GM12865 (cell line): ENCODE measurements at regions not wholly inside any gene's neighbourhood (a gene's known extent, or its start where the extent isn't known, plus 50 kb on each side); places are given as distances from the start of the nearest gene placed in this dataset.
A peak's percentile ranks its signal among the peaks of the same experiment; 100 is the strongest.
"Not testable (repeated sequence)": the region's sequence is repeated elsewhere in the genome, so short reads cannot be mapped to it uniquely, and the experiment has no call there.

Source experiments
- DNase-seq: peaks from one replicate; pipeline ENCODE4 v3.0.0; 2010; ENCODE audit warnings: low read depth
- H3K4me3 ChIP-seq: 2 replicates; pipeline ENCODE4 v1.5.1; 2011; ENCODE audit warnings: mild to moderate bottlenecking, low read depth, low read length, control low read depth
- TF ChIP-seq, protein P1 (sequence below): IDR thresholded peaks from 2 replicates; pipeline ENCODE4 v1.5.1; 2011; ENCODE audit warnings: low read length, control low read depth, low read depth, inconsistent platforms; ENCODE audit not compliant: insufficient read depth; ENCODE audit errors: missing control alignments

DNA sequence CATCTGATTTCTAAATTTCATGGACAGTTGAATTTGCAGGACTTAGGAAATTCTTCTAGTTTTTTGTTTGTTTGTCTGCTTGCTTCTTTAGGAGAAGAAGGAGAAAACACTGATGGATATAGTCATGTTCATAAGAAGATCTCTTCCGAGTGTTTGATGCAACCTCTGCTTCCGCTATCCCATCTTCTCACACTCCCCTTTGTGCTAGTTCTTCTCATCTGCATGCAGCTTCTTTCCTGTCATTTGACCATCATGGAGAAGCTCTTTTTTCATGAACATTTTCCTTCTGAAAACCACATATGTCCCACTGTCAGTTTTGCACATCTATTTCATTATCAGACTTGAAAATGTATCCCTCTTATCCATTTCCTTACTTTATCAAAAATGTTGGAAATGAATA is 346.9 kb upstream of the PRKCQ start:
- peak; percentile 16 for DNase-seq
- TF ChIP-seq, protein P1, sequence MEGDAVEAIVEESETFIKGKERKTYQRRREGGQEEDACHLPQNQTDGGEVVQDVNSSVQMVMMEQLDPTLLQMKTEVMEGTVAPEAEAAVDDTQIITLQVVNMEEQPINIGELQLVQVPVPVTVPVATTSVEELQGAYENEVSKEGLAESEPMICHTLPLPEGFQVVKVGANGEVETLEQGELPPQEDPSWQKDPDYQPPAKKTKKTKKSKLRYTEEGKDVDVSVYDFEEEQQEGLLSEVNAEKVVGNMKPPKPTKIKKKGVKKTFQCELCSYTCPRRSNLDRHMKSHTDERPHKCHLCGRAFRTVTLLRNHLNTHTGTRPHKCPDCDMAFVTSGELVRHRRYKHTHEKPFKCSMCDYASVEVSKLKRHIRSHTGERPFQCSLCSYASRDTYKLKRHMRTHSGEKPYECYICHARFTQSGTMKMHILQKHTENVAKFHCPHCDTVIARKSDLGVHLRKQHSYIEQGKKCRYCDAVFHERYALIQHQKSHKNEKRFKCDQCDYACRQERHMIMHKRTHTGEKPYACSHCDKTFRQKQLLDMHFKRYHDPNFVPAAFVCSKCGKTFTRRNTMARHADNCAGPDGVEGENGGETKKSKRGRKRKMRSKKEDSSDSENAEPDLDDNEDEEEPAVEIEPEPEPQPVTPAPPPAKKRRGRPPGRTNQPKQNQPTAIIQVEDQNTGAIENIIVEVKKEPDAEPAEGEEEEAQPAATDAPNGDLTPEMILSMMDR, result no peak
- H3K4me3 ChIP-seq, result no peak overlapping the region

DNA sequence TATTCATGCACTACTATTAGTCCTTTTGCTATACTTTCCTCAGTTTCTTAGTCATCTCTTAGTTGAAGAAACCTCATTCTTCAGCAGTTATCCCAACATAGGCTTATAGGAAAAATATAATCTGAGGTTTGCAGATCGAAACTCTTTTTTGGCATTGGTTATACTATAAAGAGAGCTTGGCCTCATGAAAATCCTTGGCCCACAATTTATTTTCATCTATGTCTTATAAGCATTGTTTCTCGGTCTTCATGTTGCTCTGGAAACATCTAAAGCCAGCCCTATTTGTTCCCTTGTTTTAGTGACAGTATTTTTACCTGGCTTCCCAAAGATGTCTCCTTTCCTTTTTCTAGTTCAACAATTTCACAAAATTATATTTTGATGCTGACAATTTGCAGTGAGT is 345.1 kb upstream of the PRKCQ start:
- TF ChIP-seq, protein P1, result no peak
- no peak overlapping the region for H3K4me3 ChIP-seq

DNA sequence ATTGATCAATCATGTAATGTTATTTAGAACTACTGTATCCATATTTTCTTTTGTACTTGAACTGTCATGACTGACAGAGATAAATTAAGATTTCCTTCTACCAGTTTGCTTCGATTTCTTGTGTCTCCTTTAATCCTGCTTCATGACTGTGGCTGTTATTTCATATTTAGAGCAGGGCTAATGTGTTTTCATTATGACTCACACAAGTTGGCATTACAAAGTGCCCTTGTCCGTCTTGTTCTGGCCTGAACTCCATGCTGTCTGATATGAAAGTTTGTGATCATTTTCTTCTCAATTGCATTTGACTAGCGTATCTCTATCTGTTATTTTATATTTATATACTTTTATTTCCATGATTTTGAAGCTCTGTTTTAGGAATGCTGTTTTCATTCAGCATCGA is 344.1 kb upstream of the PRKCQ start:
- DNase-seq, result no peak
- no peak overlapping the region for H3K4me3 ChIP-seq
- TF ChIP-seq, protein P1, result no peak

More for the DNA sequence above, 345.1 kb upstream of the PRKCQ start:
- DNase-seq, result no peak

DNA sequence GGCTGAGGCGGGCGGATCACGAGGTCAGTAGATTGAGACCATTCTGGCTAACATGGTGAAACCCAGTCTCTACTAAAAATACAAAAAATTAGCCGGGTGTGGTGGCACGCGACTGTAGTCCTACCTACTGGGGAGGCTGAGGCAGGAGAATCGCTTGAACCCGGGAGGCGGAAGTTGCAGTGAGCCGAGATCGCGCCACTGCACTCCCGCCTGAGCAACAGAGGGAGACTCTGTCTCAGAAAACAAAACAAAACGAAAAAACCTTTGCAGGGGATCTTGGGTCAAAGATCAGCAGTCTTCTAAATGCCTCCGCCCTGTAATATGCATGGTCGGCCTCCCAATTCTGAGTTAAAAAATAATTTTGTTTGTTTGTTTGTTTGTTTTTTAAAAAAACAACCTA is 340.9 kb upstream of the PRKCQ start:
- not testable (repeated sequence) for H3K4me3 ChIP-seq, DNase-seq

DNA sequence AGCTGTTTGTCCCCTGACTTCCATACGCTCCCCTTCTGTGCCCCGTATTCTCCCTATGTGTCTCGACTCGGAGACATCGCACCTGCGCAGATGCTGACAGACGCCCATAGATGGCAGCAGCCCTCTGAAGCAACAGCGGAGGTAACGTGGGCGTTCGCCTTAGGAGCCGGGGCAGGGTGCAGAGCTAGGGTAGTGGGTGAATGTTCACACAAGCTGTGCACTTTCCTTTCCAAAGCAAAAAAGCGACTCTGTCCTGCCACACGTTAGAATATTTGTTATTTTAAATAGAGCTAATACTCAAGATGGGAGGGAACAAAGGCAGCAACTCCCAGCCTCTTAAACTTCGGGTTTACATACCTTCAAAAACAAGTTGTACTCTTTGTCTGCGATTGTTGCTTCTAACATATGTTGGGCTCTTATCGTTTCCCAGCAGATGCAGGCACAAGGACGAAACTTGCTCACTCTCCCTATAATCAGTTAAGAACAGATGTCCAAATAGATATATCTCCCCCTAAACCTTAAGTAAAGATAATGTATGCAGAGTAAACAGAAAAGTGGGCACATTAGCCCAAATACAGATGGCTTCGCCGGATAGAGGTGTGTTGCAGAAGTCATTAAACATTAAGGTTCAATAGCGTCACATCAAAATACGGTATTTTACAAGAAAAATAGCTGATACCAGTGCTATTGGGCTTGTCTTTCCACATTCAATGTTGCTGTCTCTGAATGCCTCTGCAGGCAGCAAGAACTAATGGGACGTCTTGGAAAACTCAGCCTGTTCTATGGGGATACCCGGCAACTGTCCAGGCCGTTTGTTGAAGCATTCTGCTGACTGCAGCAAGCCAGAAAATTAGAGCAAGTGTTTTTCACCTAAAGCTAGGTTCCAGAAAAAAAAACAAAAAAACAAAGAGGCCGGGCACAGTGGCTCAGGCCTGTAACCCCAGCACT is 340.3 kb upstream of the PRKCQ start:
- H3K4me3 ChIP-seq, result no peak overlapping the region
- TF ChIP-seq, protein P1, result peak; percentile 82
- DNase-seq, result peak; percentile 84

DNA sequence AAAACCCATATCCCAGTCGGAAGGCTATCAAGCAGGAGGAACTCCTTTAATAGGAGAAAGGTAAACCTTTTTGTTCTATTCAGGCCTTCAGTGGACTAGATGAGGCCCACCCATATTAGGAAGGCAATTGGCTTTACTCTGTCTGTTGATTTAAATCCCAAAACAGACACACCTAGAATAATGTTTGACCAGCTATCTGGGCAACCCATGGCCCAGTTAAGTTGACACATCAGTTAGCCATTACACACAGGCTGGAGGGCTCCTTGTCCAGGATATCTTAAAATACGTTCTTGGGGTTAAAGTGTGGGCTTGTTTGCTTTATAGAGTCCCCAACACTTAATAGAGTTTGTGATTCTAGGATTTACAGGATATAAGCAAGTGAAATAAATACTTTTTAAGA is 339.0 kb upstream of the PRKCQ start:
- H3K4me3 ChIP-seq, result no peak overlapping the region
- TF ChIP-seq, protein P1, result no peak
- no peak for DNase-seq

DNA sequence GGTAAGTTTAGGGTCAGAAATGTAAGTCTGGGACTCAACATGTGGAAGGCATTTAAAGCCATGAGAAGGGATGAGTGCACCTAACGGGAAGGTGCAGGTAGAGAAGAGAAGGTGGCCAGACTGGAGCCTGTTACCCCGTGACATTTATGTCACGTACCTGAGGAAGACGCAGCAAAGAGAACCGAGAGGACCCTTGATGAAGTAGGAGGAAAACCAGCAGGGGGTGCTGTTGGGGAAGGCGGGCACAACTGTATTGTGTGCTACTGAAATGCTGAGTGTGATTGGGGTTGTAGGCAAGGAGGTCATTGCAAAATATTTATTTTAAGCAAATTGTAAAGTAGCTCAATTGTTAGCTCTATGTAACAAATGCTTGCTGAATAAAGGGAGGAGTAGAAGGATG is 338.2 kb upstream of the PRKCQ start:
- no peak overlapping the region for H3K4me3 ChIP-seq
- DNase-seq, result peak; percentile 70
- TF ChIP-seq, protein P1, result peak; percentile 75
